ENCODE measurements at regions not wholly inside any gene's neighbourhood (a gene's known extent, or its start where the extent isn't known, plus 50 kb on each side); places are given as distances from the start of the nearest gene placed in this dataset.

DNA sequence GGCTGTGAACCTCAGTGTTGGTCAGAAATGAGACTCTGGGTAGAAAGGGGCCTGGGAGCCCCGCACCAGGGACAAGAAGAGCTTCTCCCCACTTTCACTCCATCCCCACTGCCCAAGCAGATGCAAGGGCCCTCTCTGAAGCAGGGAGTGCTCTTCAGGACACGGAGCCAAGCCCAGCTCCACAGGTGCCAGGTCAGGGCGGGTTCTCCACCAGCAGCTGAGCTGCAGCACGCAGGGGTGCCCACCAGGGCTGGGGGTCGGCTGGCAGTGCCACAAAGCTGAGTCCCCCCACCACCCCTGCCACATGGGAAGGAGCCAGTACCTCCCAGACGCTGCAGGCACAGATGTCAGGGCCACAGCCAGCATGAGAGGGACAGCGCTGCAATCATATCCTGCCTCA, 106.2 kb downstream of the INHBB start:
- Histone ChIP-seq H3F3A (ENCODE audit: low read length, unreplicated experiment) (no peaks in the 10 kb centered on the region), H3K79me2 (ENCODE audit: low read length) (no peaks in the 10 kb centered on the region), H4K20me1 (ENCODE audit: low read length) (no peaks in the 10 kb centered on the region), H3K4me3 (ENCODE audit: low read length) (no peak overlapping the region), H3K9ac (ENCODE audit: low read length) (no peak overlapping the region), H3K4me1 (ENCODE audit: insufficient read depth, low read length) (peaks cover 16% of the 10 kb centered on the region), H3K4me2 (ENCODE audit: low read length) (no peak overlapping the region), H3K9me3 (ENCODE audit: low read length) (no peaks in the 10 kb centered on the region), H2AFZ (ENCODE audit: low read length) (no peak overlapping the region), H3K36me3 (ENCODE audit: low read depth, low read length) (no peaks in the 10 kb centered on the region), H3K9me2 (replicated peaks; ENCODE audit: low read length) (no peaks in the 10 kb centered on the region), H3K27me3 (ENCODE audit: low read length) (no peaks in the 10 kb centered on the region), H3K27ac (ENCODE audit: low read length) (no peak overlapping the region)
- ATAC-seq (no peak), DNase-seq (no peak)
- CTCF ChIA-PET, result no interaction called here
- TF ChIP-seq, protein P1, sequence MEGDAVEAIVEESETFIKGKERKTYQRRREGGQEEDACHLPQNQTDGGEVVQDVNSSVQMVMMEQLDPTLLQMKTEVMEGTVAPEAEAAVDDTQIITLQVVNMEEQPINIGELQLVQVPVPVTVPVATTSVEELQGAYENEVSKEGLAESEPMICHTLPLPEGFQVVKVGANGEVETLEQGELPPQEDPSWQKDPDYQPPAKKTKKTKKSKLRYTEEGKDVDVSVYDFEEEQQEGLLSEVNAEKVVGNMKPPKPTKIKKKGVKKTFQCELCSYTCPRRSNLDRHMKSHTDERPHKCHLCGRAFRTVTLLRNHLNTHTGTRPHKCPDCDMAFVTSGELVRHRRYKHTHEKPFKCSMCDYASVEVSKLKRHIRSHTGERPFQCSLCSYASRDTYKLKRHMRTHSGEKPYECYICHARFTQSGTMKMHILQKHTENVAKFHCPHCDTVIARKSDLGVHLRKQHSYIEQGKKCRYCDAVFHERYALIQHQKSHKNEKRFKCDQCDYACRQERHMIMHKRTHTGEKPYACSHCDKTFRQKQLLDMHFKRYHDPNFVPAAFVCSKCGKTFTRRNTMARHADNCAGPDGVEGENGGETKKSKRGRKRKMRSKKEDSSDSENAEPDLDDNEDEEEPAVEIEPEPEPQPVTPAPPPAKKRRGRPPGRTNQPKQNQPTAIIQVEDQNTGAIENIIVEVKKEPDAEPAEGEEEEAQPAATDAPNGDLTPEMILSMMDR (conservative IDR thresholded peaks at IDR 0.05; ENCODE audit: low read depth, low read length), result no peak
- TF ChIP-seq EZH2phosphoT487 (IDR thresholded peaks at IDR 0.05; ENCODE audit: borderline replicate concordance, low read length) (no peak), EZH2 (IDR thresholded peaks at IDR 0.05; ENCODE audit: low read length, unreplicated experiment) (no peak)
- POLR2A ChIA-PET (ENCODE audit: unreplicated experiment), result no interaction called here
- no TSS peak for BruUV-seq (replicated peaks)
- intact Hi-C loops (cut with micrococcal nuclease), result no loop called here

DNA sequence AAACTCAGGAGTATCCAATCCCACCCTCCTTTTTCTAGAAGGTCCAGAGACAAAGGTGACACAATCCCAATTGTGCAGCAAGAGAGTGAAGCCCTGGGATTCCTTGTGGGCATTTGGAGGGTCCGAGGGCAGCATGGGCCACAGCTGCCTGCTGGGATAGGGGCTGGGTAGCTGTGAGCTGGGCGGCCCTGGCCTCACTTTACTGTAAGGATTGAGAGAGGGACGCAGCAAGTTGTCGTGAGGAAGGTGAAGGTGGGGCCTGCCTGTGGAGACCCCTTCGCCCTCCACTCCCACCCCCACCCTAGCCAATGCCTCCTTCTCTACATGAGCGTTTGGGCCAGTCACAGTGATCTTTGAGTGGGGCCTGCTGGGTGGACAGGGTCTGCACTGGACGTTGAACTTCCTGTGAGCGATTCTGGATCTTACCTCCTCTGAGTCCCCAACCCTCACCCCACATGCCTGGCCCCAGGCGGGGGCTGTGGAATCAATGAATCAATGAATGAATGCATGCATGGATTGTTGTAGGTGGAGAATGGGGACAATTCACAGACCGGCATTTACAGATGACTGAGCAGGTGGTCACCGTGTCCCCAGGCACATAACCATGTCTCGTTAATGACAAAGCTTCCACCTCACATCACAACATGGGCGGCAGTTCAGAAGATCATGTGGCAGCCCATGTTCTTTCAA, 107.2 kb downstream of the INHBB start:
- H3K4me2 ChIP-seq (ENCODE audit: low read length), result no peak overlapping the region
- ChIA-PET CTCF (interaction anchor here (0.6 kb wide), 1 partner anchor 220 kb away, joined by 3 read pairs; no protein-coding TSS in a partner anchor), POLR2A (ENCODE audit: unreplicated experiment) (no interaction called here)
- ATAC-seq, result no peak
- no peaks in the 10 kb centered on the region for H3K27me3 ChIP-seq (ENCODE audit: low read length)
- H2AFZ ChIP-seq (ENCODE audit: low read length), result no peak overlapping the region
- H3K9me3 ChIP-seq (ENCODE audit: low read length), result no peaks in the 10 kb centered on the region
- no TSS peak for BruUV-seq (replicated peaks)
- intact Hi-C loops (cut with micrococcal nuclease), result no loop called here
- H3K36me3 ChIP-seq (ENCODE audit: low read depth, low read length), result no peaks in the 10 kb centered on the region
- H3K79me2 ChIP-seq (ENCODE audit: low read length), result no peaks in the 10 kb centered on the region
- no peaks in the 10 kb centered on the region for H4K20me1 ChIP-seq (ENCODE audit: low read length)
- no peak overlapping the region for H3K9ac ChIP-seq (ENCODE audit: low read length)
- no peak overlapping the region for H3K27ac ChIP-seq (ENCODE audit: low read length)
- no peak for DNase-seq
- TF ChIP-seq EZH2phosphoT487 (IDR thresholded peaks at IDR 0.05; ENCODE audit: borderline replicate concordance, low read length) (no peak), EZH2 (IDR thresholded peaks at IDR 0.05; ENCODE audit: low read length, unreplicated experiment) (no peak)
- TF ChIP-seq, protein P1 (conservative IDR thresholded peaks at IDR 0.05; ENCODE audit: low read depth, low read length), result no peak
- no peaks in the 10 kb centered on the region for H3K9me2 ChIP-seq (replicated peaks; ENCODE audit: low read length)
- no peak overlapping the region for H3K4me3 ChIP-seq (ENCODE audit: low read length)
- H3K4me1 ChIP-seq (ENCODE audit: insufficient read depth, low read length), result peaks cover 16% of the 10 kb centered on the region
- H3F3A ChIP-seq (ENCODE audit: low read length, unreplicated experiment), result no peaks in the 10 kb centered on the region

DNA sequence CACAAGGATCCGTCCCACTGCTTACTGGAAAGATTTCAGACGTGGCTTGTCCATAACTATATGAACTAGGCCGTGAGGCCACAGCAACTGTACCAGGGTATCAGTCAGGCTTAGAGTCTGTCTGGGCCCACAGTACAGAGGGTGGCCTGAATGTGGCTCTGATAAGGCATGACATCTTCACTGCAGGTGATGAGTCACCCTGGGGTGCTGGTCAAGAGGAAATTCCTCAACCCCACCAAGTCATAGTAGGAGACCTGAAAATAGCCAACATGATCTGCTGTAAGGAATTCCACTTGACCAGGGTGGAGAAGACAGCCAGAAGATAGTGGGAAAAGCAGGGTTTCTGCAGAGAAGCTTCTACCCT, 107.7 kb downstream of the INHBB start:
- H3K4me3 ChIP-seq (ENCODE audit: low read length), result no peak overlapping the region
- peaks cover 16% of the 10 kb centered on the region for H3K4me1 ChIP-seq (ENCODE audit: insufficient read depth, low read length)
- intact Hi-C loops (cut with micrococcal nuclease), result no loop called here
- POLR2A ChIA-PET (ENCODE audit: unreplicated experiment), result no interaction called here
- H3K9me3 ChIP-seq (ENCODE audit: low read length), result no peaks in the 10 kb centered on the region
- no peak overlapping the region for H3K27ac ChIP-seq (ENCODE audit: low read length)
- H3K27me3 ChIP-seq (ENCODE audit: low read length), result no peaks in the 10 kb centered on the region
- no TSS peak for BruUV-seq (replicated peaks)
- H3K79me2 ChIP-seq (ENCODE audit: low read length), result no peaks in the 10 kb centered on the region
- TF ChIP-seq, protein P1 (conservative IDR thresholded peaks at IDR 0.05; ENCODE audit: low read depth, low read length), result no peak
- no peak for TF ChIP-seq EZH2 (IDR thresholded peaks at IDR 0.05; ENCODE audit: low read length, unreplicated experiment)
- ATAC-seq (no peak), DNase-seq (peak; percentile 21)
- H3K36me3 ChIP-seq (ENCODE audit: low read depth, low read length), result no peaks in the 10 kb centered on the region
- H3K9ac ChIP-seq (ENCODE audit: low read length), result no peak overlapping the region
- CTCF ChIA-PET, result no interaction called here
- H3K4me2 ChIP-seq (ENCODE audit: low read length), result no peak overlapping the region
- no peaks in the 10 kb centered on the region for H3K9me2 ChIP-seq (replicated peaks; ENCODE audit: low read length)
- no peaks in the 10 kb centered on the region for H4K20me1 ChIP-seq (ENCODE audit: low read length)
- no peaks in the 10 kb centered on the region for H3F3A ChIP-seq (ENCODE audit: low read length, unreplicated experiment)
- no peak overlapping the region for H2AFZ ChIP-seq (ENCODE audit: low read length)

Data from PC-3 (cell line).